HepG2 (cell line): ENCODE measurements at regions not wholly inside any gene's neighbourhood (a gene's known extent, or its start where the extent isn't known, plus 50 kb on each side); places are given as distances from the start of the nearest gene placed in this dataset.

Experiments
- ATAC-seq: fragments of 200-7000 bp; cut with Tn5 transposase; 3 replicates; pipeline ENCODE4 v1.9.1; 2020; ENCODE audit warnings: mild to moderate bottlenecking, moderate library complexity
- BruUV-seq: library from RNA; stranded (reverse); fragments of 400-500 nt; replicated peaks from 2 replicates; lab custom pipeline; 2021; lab: Mats Ljungman, UMichigan
- CTCF ChIA-PET: fragments of 300-600 bp; formaldehyde crosslinking; extraction: SDS; loops from one replicate; lab custom pipeline; 2021; ENCODE audit warnings: low total read pairs, inconsistent platforms, low intra/inter-chr PET ratio; lab: Yijun Ruan, JAX
- POLR2A ChIA-PET: fragments of 350-600 bp; sonication (Branson Sonifier 250); formaldehyde crosslinking; loops from one replicate; lab custom pipeline; 2020; ENCODE audit warnings: antibody characterized with exemption, inconsistent platforms; lab: Yijun Ruan, JAX
- DNase-seq: peaks from one replicate; pipeline ENCODE4 v3.0.0-alpha.2; 2015; ENCODE audit warnings: low spot score
- FAIRE-seq: peaks from 3 replicates; lab custom pipeline; 2011; peaks lifted over from hg19 to GRCh38; lab: Jason Lieb, UNC
- H2AFZ ChIP-seq: one replicate; pipeline ENCODE4 v1.6.1; 2011; ENCODE audit warnings: low read length, inconsistent platforms
- H3K27ac ChIP-seq: fragments of 300-600 bp; 3 replicates; pipeline ENCODE4 v1.8.0; 2011; ENCODE audit warnings: mixed run types, mild to moderate bottlenecking, mixed read lengths, low read length, inconsistent platforms; ENCODE audit not compliant: insufficient read depth; ENCODE audit errors: extremely low read length
- H3K27me3 ChIP-seq, 2 experiments: fragments of 200-600 bp in 1 of 2; 2 replicates in 1 of 2; 3 replicates in 1 of 2; pipeline versions ENCODE4 v1.6.0 to v1.8.0; 2011; ENCODE audit warnings: low read length in 2 of 2, mild to moderate bottlenecking in 2 of 2, moderate library complexity in 2 of 2, inconsistent platforms in 1 of 2; ENCODE audit not compliant: insufficient read depth in 2 of 2, control insufficient read depth in 1 of 2
- H3K36me3 ChIP-seq, 2 experiments: fragments of 200-600 bp in 1 of 2; replicated peaks in 1 of 2; 2 replicates in 1 of 2; 3 replicates in 1 of 2; pipeline versions ENCODE4 v1.5.1 to v1.8.0; 2011; ENCODE audit warnings: low read length in 2 of 2, inconsistent platforms in 1 of 2; ENCODE audit not compliant: insufficient read depth in 2 of 2, control insufficient read depth in 1 of 2
- H3K4me1 ChIP-seq: 2 replicates; pipeline ENCODE4 v1.5.1; 2012; ENCODE audit warnings: low read length, inconsistent platforms; ENCODE audit not compliant: insufficient read depth
- H3K4me2 ChIP-seq: 2 replicates; pipeline ENCODE4 v1.6.0; 2011; ENCODE audit warnings: low read depth, low read length, inconsistent platforms
- H3K4me3 ChIP-seq, 3 experiments: fragments of 200-600 bp in 1 of 3; sonication (generic), shearing (Covaris generic) in 1 of 3; replicated peaks in 1 of 3; 2 replicates each; pipeline ENCODE4 v1.5.1; 2011 to 2016; ENCODE audit warnings: low read length in 3 of 3, inconsistent platforms in 2 of 3, low read depth in 2 of 3, mild to moderate bottlenecking in 2 of 3, control low read depth in 1 of 3, mixed read lengths in 1 of 3; ENCODE audit not compliant: insufficient read depth in 1 of 3
- H3K79me2 ChIP-seq: one replicate; pipeline ENCODE4 v1.6.1; 2011; ENCODE audit warnings: low read length, inconsistent platforms; ENCODE audit not compliant: insufficient read depth
- H3K9ac ChIP-seq: 2 replicates; pipeline ENCODE4 v1.6.0; 2011; ENCODE audit warnings: mild to moderate bottlenecking, low read depth, low read length, inconsistent platforms; ENCODE audit not compliant: insufficient read depth
- H3K9me3 ChIP-seq: 2 replicates; pipeline ENCODE4 v1.5.1; 2012; ENCODE audit warnings: mild to moderate bottlenecking, low read length
- H4K20me1 ChIP-seq: 2 replicates; pipeline ENCODE4 v1.6.0; 2011; ENCODE audit warnings: inconsistent platforms, mild to moderate bottlenecking, low read length, moderate library complexity; ENCODE audit not compliant: insufficient read depth
- HMGXB4 ChIP-seq, 2 experiments: sonication (generic) in 1 of 2; formaldehyde crosslinking in 1 of 2; IDR thresholded peaks; 2 replicates each; pipeline versions ENCODE4 v1.4.0 to v1.6.1; 2018 to 2020; ENCODE audit warnings: missing genetic modification reagents in 2 of 2, borderline replicate concordance in 1 of 2, low read depth in 1 of 2, mild to moderate bottlenecking in 1 of 2, missing biosample characterization in 1 of 2
- NFIC ChIP-seq: IDR thresholded peaks from 2 replicates; pipeline ENCODE4 v1.6.1; 2012; ENCODE audit warnings: mild to moderate bottlenecking, low read length, inconsistent platforms
- TBX3 ChIP-seq: fragments of 450-650 bp; IDR thresholded peaks from 2 replicates; pipeline ENCODE4 v1.6.1; 2017; ENCODE audit warnings: antibody characterized with exemption, mild to moderate bottlenecking, inconsistent platforms, borderline replicate concordance
- TSC22D2 ChIP-seq: sonication (generic); formaldehyde crosslinking; IDR thresholded peaks from 2 replicates; pipeline ENCODE4 v1.5.1; 2020; ENCODE audit warnings: missing genetic modification reagents, mild to moderate bottlenecking, borderline replicate concordance
- ZBTB20 ChIP-seq: sonication (generic); formaldehyde crosslinking; IDR thresholded peaks from 2 replicates; pipeline ENCODE4 v1.8.1; 2023; ENCODE audit warnings: missing genetic modification reagents, low read depth, mild to moderate bottlenecking, borderline replicate concordance
- ZBTB7A ChIP-seq: sonication (generic); formaldehyde crosslinking; IDR thresholded peaks from 2 replicates; pipeline ENCODE4 v1.8.0; 2022; ENCODE audit warnings: mild to moderate bottlenecking, missing genetic modification reagents
- ZNF337 ChIP-seq: sonication (generic); formaldehyde crosslinking; IDR thresholded peaks from 2 replicates; pipeline ENCODE4 v1.5.1; 2020; ENCODE audit warnings: missing genetic modification reagents, low read depth, mild to moderate bottlenecking, borderline replicate concordance
- ZNF350 ChIP-seq: sonication (generic); formaldehyde crosslinking; IDR thresholded peaks from 2 replicates; pipeline ENCODE4 v1.4.0; 2020; ENCODE audit warnings: mild to moderate bottlenecking, low read depth, missing genetic modification reagents, borderline replicate concordance
- ZNF382 ChIP-seq: sonication (generic); formaldehyde crosslinking; IDR thresholded peaks from 2 replicates; pipeline ENCODE4 v1.5.0; 2020; ENCODE audit warnings: missing genetic modification reagents, mild to moderate bottlenecking, borderline replicate concordance
- ZNF652 ChIP-seq: IDR thresholded peaks from 2 replicates; pipeline ENCODE4 v1.6.1; 2016; ENCODE audit warnings: low read depth, borderline replicate concordance
- WGBS: methylation state at CpG from one replicate; pipeline ENCODE4 v1.1.6; 2017; ENCODE audit warnings: low lambda C conversion rate; 5-methylcytosine and 5-hydroxymethylcytosine counted together
- in situ Hi-C: cut with HindIII; loops from 2 replicates; pipeline ENCODE4 v1.10.0; 2017; ENCODE audit warnings: low pct_unique_long_range_greater_than_20kb; ENCODE audit not compliant: extremely low pct_ligation_motif_present
- intact Hi-C: fragments of 100-400 bp; cut with micrococcal nuclease; formaldehyde crosslinking; loops from one replicate; pipeline ENCODE4 v1.10.0; 2022; ENCODE audit not compliant: unreplicated experiment

- H3K4me2 ChIP-seq = no peak overlapping the region
- FAIRE-seq (no peak), ATAC-seq (no peak), DNase-seq (no peak)
- H3K36me3 ChIP-seq = no peaks in the 10 kb centered on the region
- no peaks in the 10 kb centered on the region for H3K79me2 ChIP-seq
- H4K20me1 ChIP-seq = no peaks in the 10 kb centered on the region
- H3K9me3 ChIP-seq = peaks cover 14% of the 10 kb centered on the region; the same call in 1 of the 2 replicates
- no peaks in the 10 kb centered on the region for H3K27me3 ChIP-seq
- in situ Hi-C loops = no loop called here
- no TSS peak for BruUV-seq
- intact Hi-C loops = no loop called here
- POLR2A ChIA-PET = no interaction called here
- no peak overlapping the region for H3K27ac ChIP-seq
- no peaks in the 10 kb centered on the region for H3K4me1 ChIP-seq
- TF ChIP-seq ZBTB20 (no peak), ZBTB7A (CRISPR knock-in tag) (no peak), ZNF337 (CRISPR knock-in tag) (no peak), HMGXB4 (CRISPR knock-in tag; IDR thresholded peaks at IDR 0.05; ENCODE audit: borderline replicate concordance in 1 of 2, low read depth in 1 of 2) (no peak)
- TF ChIP-seq, all 625 proteins: peak for 0
- Histone ChIP-seq H3K4me3 (no peak overlapping the region), H3K9ac (no peak overlapping the region), H2AFZ (no peak overlapping the region)
- 37% methylated on average over 5 of the region's 5 CpGs for WGBS
- CTCF ChIA-PET = no interaction called here
Measured at GRCh38 chr16:76955629-76956028, 235.4 kb upstream of the MON1B start.

- H3K4me2 ChIP-seq = no peak overlapping the region
- no peaks in the 10 kb centered on the region for H4K20me1 ChIP-seq
- H3K79me2 ChIP-seq = no peaks in the 10 kb centered on the region
- ChIA-PET POLR2A (no interaction called here), CTCF (no interaction called here)
- TF ChIP-seq ZNF382 (CRISPR knock-in tag) (no peak), ZNF652 (CRISPR knock-in tag) (no peak), TBX3 (no peak), NFIC (no peak), TSC22D2 (CRISPR knock-in tag) (no peak), ZNF350 (CRISPR knock-in tag) (no peak)
- no peak overlapping the region for H2AFZ ChIP-seq
- intact Hi-C loops (no loop called here), in situ Hi-C loops (no loop called here)
- no peaks in the 10 kb centered on the region for H3K4me1 ChIP-seq
- H3K4me3 ChIP-seq = no peak overlapping the region
- no peaks in the 10 kb centered on the region for H3K27me3 ChIP-seq
- BruUV-seq = no TSS peak
- ATAC-seq = no peak
- H3K27ac ChIP-seq = no peak overlapping the region
- no peak overlapping the region for H3K9ac ChIP-seq
- peaks cover 6% of the 10 kb centered on the region; the same call in 1 of the 2 replicates for H3K9me3 ChIP-seq
- DNase-seq = no peak
- no peak for FAIRE-seq
- no peaks in the 10 kb centered on the region for H3K36me3 ChIP-seq
- 15% methylated on average over 6 of the region's 6 CpGs for WGBS
Measured at GRCh38 chr16:76956394-76956793, 234.6 kb upstream of the MON1B start.
